ENCODE measurements at regions not wholly inside any gene's neighbourhood (a gene's known extent, or its start where the extent isn't known, plus 50 kb on each side); places are given as distances from the start of the nearest gene placed in this dataset.

DNA sequence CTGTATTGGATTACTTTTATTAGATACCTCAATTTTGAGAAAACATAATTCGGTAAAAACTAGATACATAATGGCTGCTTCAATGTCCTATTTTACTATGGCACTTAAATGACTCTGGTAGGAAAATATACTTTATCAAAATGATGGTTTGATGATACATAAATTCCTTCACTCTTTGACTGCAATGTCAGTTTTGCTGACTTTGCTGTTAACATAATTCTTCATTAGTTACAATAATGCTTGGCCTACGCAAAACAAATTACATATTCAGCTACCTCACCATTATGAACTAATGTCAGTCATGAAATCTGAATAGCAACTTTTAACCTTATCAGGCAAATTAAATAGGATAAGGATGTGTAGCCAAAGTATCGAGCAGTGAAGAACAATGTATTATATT is 1364.7 kb downstream of the KCNT2 start:
- ATAC-seq (ENCODE audit: low read depth) (no peak), DNase-seq (no peak)
- Mint-ChIP-seq H3K4me3 (no peak overlapping the region), H3K27ac (no peak overlapping the region), H3K27me3 (no peaks in the 10 kb centered on the region), H3K9me3 (peaks cover 5% of the 10 kb centered on the region), H3K36me3 (ENCODE audit: low read depth) (no peaks in the 10 kb centered on the region), H3K4me1 (no peaks in the 10 kb centered on the region)
- intact Hi-C loops (cut with micrococcal nuclease), result no loop called here
- ChIA-PET CTCF (no interaction called here), POLR2A (no interaction called here)
- TF ChIP-seq, protein P1, sequence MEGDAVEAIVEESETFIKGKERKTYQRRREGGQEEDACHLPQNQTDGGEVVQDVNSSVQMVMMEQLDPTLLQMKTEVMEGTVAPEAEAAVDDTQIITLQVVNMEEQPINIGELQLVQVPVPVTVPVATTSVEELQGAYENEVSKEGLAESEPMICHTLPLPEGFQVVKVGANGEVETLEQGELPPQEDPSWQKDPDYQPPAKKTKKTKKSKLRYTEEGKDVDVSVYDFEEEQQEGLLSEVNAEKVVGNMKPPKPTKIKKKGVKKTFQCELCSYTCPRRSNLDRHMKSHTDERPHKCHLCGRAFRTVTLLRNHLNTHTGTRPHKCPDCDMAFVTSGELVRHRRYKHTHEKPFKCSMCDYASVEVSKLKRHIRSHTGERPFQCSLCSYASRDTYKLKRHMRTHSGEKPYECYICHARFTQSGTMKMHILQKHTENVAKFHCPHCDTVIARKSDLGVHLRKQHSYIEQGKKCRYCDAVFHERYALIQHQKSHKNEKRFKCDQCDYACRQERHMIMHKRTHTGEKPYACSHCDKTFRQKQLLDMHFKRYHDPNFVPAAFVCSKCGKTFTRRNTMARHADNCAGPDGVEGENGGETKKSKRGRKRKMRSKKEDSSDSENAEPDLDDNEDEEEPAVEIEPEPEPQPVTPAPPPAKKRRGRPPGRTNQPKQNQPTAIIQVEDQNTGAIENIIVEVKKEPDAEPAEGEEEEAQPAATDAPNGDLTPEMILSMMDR (IDR thresholded peaks at IDR 0.05), result no peak

DNA sequence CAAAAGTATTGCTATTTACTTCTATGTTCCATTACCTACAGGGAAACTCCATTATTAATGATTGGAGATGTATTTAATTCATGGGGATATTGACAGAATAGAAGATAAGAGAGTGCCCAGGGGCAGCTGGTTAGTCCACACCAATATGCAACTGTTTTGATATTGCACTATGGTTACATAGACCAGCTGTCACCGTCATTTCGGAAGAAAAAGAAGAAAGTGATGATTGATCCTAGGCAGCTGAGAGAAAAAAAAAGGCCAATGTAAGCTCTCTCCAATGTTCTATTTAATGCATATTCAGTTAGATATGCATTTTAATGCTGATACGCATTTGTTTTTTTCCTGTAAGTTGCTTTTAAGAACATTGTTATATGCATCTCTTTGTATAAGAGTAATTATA is 1367.2 kb downstream of the KCNT2 start:
- no peaks in the 10 kb centered on the region for H3K27me3 Mint-ChIP-seq
- H3K4me3 Mint-ChIP-seq, result no peak overlapping the region
- no peak overlapping the region for H3K27ac Mint-ChIP-seq
- no peaks in the 10 kb centered on the region for H3K4me1 Mint-ChIP-seq
- CTCF ChIA-PET, result interaction anchor here (0.6 kb wide), 1 partner anchor 1946 kb away, joined by 3 read pairs; no protein-coding TSS in a partner anchor
- H3K36me3 Mint-ChIP-seq (ENCODE audit: low read depth), result no peaks in the 10 kb centered on the region
- no peak for ATAC-seq (ENCODE audit: low read depth)
- POLR2A ChIA-PET, result no interaction called here
- intact Hi-C loops (cut with micrococcal nuclease), result no loop called here
- no peak for DNase-seq
- peaks cover 5% of the 10 kb centered on the region for H3K9me3 Mint-ChIP-seq
- TF ChIP-seq, protein P1 (IDR thresholded peaks at IDR 0.05), result no peak

DNA sequence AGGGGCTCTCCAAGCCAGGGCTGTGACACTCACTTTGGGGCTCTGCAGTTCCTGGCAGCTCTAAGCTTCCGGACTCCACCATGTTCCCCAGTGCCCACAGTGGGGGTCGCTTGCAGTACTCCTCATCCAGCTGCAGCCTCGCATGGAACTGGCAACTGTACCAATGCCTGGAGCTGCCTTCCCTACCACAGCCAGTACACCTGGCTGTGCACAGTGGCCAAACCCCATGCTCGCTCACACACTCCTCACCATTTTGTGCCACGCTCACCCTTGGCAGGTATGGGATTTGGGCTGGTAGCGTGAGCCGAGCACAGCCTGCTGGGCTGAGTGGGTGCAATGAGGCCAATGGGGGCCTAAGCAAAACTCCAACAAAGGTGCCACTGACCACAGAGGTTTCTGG is 1369.9 kb downstream of the KCNT2 start:
- Mint-ChIP-seq H3K4me1 (no peaks in the 10 kb centered on the region), H3K9me3 (peaks cover 5% of the 10 kb centered on the region), H3K36me3 (ENCODE audit: low read depth) (no peaks in the 10 kb centered on the region), H3K27ac (no peak overlapping the region), H3K4me3 (no peak overlapping the region), H3K27me3 (no peaks in the 10 kb centered on the region)
- intact Hi-C loops (cut with micrococcal nuclease), result no loop called here
- DNase-seq (no peak), ATAC-seq (ENCODE audit: low read depth) (no peak)
- TF ChIP-seq, protein P1 (IDR thresholded peaks at IDR 0.05), result no peak
- POLR2A ChIA-PET, result no interaction called here
- CTCF ChIA-PET, result no interaction called here

DNA sequence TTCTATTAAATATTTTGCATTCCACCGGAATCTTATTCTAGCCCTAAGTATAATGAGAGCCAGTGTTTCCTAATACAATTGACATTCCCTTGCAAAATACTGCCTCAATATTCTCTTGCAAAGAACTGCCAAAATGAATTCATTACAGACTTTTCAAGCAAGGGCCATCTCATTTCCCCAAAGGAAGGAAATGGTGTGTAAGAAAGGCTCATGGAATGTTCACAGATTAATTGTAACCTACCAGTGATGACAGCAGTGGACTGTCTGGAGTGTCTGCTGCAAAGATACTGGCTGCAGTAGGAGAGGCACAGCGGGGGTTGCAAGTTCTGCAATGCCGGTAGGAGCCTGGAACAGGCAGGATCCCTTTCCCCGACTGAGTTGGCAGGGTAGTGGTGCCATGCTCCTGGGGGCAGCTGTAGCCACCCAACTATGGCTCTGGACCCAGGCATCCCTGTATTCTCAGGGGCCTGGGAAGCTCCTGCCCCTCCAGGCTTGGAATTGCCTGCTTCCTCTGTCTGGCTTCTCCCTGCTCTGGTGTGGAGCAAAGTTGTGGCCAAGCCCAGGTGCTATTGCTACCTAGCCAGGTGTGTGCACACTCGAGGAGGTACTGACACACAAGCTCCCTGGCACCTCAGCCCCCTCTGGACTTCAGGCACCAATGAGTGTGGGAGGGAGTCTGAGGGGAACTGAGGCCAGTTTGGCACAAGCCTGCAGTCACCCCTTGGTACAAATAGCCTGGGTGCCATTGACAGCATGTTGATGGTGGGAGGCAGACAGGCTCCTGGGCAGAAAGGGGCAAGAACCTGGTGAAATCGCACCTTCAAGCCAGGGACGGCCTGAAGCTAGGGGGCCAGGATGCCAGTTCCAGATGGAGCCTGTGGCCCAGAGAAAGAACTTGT is 1371.0 kb downstream of the KCNT2 start:
- ATAC-seq (ENCODE audit: low read depth) (no peak), DNase-seq (no peak)
- peaks cover 5% of the 10 kb centered on the region for H3K9me3 Mint-ChIP-seq
- TF ChIP-seq, protein P1 (IDR thresholded peaks at IDR 0.05), result no peak
- no peaks in the 10 kb centered on the region for H3K4me1 Mint-ChIP-seq
- CTCF ChIA-PET, result no interaction called here
- no peak overlapping the region for H3K27ac Mint-ChIP-seq
- POLR2A ChIA-PET, result no interaction called here
- H3K4me3 Mint-ChIP-seq, result no peak overlapping the region
- H3K36me3 Mint-ChIP-seq (ENCODE audit: low read depth), result no peaks in the 10 kb centered on the region
- intact Hi-C loops (cut with micrococcal nuclease), result no loop called here
- no peaks in the 10 kb centered on the region for H3K27me3 Mint-ChIP-seq

DNA sequence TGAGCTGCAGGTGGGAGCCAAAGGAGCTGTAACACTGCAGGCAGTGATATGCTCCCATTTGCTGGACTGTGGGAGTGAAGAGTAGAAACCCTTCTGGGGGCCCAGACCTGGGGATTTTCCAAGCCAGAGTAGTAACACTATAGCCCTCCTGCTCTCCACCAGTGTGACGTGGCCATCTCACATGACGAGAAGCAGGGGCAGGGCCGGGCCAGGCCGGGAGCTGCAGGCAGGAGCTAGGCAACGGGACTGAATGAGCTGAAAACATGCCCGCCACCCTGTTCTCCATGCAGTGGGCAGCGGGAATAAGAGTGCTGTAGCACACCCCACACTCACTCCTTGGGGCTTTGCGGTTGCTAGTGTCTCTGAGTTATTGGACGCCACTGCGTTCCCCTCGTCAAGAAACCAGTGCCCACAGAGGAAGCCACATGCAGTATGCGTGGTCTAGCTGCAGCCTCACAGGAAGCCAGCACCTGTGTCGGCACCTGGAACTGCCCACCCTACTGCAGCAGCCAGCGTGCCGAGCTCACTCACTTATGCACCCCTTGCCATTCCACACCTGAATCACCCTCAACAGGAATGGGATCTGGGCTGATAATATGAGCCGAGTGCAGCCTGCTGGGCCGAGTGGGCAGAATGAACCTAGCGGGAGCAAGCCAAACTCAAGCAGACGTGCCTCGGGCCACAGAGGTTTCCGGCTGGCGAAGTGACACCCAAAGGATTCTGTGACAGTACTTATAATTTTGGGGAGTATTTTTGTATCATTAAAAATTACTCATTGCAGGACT is 1389.6 kb downstream of the KCNT2 start:
- Mint-ChIP-seq H3K27ac (no peak overlapping the region), H3K4me1 (no peaks in the 10 kb centered on the region), H3K27me3 (no peaks in the 10 kb centered on the region), H3K36me3 (ENCODE audit: low read depth) (no peaks in the 10 kb centered on the region), H3K4me3 (no peak overlapping the region), H3K9me3 (peaks cover 4% of the 10 kb centered on the region)
- TF ChIP-seq, protein P1 (IDR thresholded peaks at IDR 0.05), result no peak
- CTCF ChIA-PET, result no interaction called here
- DNase-seq (no peak), ATAC-seq (ENCODE audit: low read depth) (no peak)
- intact Hi-C loops (cut with micrococcal nuclease), result no loop called here
- POLR2A ChIA-PET, result no interaction called here
